Lower lobe of right lung (tissue), 2 donors: ENCODE measurements at regions not wholly inside any gene's neighbourhood (a gene's known extent, or its start where the extent isn't known, plus 50 kb on each side); places are given as distances from the start of the nearest gene placed in this dataset.

Experiments used
- ATAC-seq, 2 donors: fragments of 200-7000 bp; cut with Tn5 transposase; one replicate each; pipeline ENCODE4 v1.9.1; 2020 to 2022; ENCODE audit warnings: mild to moderate bottlenecking in 2 of 2, moderate library complexity in 2 of 2
- DNase-seq: peaks from one replicate; pipeline ENCODE4 v3.0.0-alpha.2; 2020
- H3K27ac ChIP-seq: fragments of 200-600 bp; one replicate; pipeline ENCODE4 v1.8.0; 2022
- H3K27me3 ChIP-seq: fragments of 200-600 bp; one replicate; pipeline ENCODE4 v1.8.0; 2022; ENCODE audit warnings: low read depth
- H3K36me3 ChIP-seq: fragments of 200-600 bp; one replicate; pipeline ENCODE4 v1.8.0; 2022; ENCODE audit warnings: mild to moderate bottlenecking
- H3K4me1 ChIP-seq: fragments of 200-600 bp; one replicate; pipeline ENCODE4 v1.8.0; 2022
- H3K4me3 ChIP-seq: fragments of 200-600 bp; one replicate; pipeline ENCODE4 v1.8.0; 2022; ENCODE audit warnings: mild to moderate bottlenecking
- H3K9me3 ChIP-seq: fragments of 200-600 bp; one replicate; pipeline ENCODE4 v1.8.0; 2022
- intact Hi-C: fragments of 100-400 bp; cut with DNase I; formaldehyde crosslinking; loops from one replicate; pipeline ENCODE4 v1.11.0; 2022
- TF ChIP-seq, protein P1 (sequence below): fragments of 200-600 bp; IDR thresholded peaks from one replicate; pipeline ENCODE4 v1.8.0; 2022; ENCODE audit warnings: antibody characterized with exemption, mild to moderate bottlenecking
- donor health status: DM: no; HTN: yes; CAD: no; lungs with severe emphysema.

DNA sequence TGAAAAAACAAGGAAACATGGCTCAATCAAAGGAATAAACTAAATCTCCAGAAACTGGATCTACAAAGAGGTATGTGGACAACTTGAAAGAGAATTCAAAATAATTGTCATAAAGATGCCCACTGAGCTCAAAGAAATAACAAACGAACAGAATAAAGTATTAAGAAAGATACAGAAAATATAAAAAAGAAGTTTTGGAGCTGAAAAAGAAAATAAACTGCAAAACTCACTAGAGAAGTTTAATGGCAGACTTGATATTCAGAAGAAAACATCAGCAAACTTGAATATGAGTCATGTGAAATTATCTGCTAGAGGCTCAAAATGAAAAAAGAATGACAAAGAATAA is 208.1 kb upstream of the SAMSN1 start:
- H3K4me1 ChIP-seq: no peaks in the 10 kb centered on the region
- ATAC-seq: no peak
- no peaks in the 10 kb centered on the region for H3K36me3 ChIP-seq
- H3K4me3 ChIP-seq: no peak overlapping the region
- TF ChIP-seq, protein P1, sequence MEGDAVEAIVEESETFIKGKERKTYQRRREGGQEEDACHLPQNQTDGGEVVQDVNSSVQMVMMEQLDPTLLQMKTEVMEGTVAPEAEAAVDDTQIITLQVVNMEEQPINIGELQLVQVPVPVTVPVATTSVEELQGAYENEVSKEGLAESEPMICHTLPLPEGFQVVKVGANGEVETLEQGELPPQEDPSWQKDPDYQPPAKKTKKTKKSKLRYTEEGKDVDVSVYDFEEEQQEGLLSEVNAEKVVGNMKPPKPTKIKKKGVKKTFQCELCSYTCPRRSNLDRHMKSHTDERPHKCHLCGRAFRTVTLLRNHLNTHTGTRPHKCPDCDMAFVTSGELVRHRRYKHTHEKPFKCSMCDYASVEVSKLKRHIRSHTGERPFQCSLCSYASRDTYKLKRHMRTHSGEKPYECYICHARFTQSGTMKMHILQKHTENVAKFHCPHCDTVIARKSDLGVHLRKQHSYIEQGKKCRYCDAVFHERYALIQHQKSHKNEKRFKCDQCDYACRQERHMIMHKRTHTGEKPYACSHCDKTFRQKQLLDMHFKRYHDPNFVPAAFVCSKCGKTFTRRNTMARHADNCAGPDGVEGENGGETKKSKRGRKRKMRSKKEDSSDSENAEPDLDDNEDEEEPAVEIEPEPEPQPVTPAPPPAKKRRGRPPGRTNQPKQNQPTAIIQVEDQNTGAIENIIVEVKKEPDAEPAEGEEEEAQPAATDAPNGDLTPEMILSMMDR: no peak
- H3K27ac ChIP-seq: no peak overlapping the region
- DNase-seq: no peak
- intact Hi-C loops: no loop called here
- no peaks in the 10 kb centered on the region for H3K9me3 ChIP-seq
- H3K27me3 ChIP-seq: no peaks in the 10 kb centered on the region

DNA sequence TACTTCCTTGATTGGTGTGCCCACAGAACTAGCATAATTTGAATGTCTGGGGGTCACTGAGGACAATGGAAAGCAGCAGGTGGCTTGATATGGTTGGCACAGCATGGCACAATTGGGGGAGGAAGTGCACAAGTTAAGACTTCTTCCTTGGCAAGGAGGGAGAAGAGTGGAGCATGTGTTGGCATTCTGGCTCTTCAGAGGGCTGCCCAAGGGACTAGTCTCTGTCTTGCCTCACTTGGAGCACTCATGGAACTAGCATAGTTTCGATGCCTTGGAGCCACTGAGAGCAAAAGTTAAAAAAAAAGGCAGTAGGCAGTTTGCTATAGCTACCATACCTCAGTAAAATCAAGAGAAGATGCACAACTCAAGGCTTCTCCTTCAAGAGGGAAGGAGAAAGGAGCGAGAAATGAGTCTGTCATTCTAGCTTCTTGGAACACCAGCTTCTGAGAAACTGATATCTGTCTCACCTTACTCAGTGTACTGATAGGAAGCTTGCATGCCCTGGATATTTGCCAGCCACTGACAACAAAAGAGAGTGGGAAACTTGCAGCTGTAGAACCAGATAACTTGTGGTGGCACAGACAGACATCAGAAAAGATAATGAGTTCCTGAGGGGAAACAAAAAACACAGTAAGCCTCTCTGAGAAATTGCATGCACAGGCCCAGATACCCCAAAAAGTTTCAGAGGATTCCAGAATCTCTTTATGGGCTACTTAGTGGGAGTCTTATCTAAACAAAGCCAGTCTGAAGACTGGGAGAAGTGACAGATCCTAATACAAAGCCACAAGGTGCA is 207.5 kb upstream of the SAMSN1 start:
- intact Hi-C loops: no loop called here
- Histone ChIP-seq H3K27me3 (no peaks in the 10 kb centered on the region), H3K4me3 (no peak overlapping the region), H3K27ac (no peak overlapping the region), H3K36me3 (no peaks in the 10 kb centered on the region), H3K4me1 (no peaks in the 10 kb centered on the region), H3K9me3 (no peaks in the 10 kb centered on the region)
- ATAC-seq (no peak), DNase-seq (no peak)
- TF ChIP-seq, protein P1: no peak

DNA sequence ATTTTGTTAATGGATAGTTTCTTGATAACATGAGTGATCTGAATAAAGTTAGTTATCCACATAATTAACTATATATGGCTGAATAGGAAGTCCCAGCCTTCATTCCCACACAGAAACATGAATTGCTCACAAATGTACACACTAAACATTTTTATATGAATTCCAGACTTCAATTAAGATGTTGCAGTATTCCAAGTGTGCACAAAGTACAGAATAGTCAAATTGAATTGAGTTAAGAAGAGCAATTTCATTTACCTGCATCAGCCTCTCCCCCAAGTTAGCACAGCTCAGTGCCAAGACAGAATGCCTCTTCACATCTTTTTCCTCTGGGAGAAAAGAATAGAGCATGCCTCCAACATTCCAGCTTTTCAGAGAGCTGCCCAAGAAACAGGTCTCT is 207.0 kb upstream of the SAMSN1 start:
- Histone ChIP-seq H3K4me1 (no peaks in the 10 kb centered on the region), H3K27me3 (no peaks in the 10 kb centered on the region), H3K4me3 (no peak overlapping the region), H3K36me3 (no peaks in the 10 kb centered on the region), H3K27ac (no peak overlapping the region), H3K9me3 (no peaks in the 10 kb centered on the region)
- DNase-seq (no peak), ATAC-seq (no peak)
- intact Hi-C loops: no loop called here
- TF ChIP-seq, protein P1: no peak

DNA sequence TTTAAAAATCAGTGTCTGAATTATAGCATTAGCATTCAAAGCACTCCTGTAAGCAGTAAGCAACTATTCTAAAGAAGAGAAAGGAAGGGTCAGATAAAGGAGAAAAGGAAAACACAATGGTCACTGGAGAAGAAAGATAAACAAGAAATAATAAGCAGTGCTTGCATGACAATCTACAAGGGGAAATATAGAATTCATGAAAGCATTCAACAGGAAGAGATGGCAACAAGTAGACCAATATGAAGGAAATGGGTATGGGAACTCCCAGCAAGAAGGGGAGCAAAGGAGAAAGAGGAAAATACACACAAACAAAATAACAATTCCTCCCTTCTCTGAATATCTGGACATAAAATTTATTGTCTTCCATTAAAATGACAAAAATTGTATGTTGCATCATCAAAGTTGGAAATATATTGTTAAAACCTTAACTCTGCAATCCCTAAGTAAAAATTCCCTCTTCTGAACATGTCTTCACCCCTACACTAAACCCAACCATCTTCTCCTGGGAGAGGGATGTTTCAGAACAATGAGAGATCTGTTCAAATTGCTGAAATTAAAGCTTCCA is 206.3 kb upstream of the SAMSN1 start:
- no peaks in the 10 kb centered on the region for H3K4me1 ChIP-seq
- no peaks in the 10 kb centered on the region for H3K36me3 ChIP-seq
- DNase-seq (no peak), ATAC-seq (no peak)
- intact Hi-C loops: no loop called here
- TF ChIP-seq, protein P1: no peak
- no peaks in the 10 kb centered on the region for H3K9me3 ChIP-seq
- H3K27ac ChIP-seq: no peak overlapping the region
- H3K4me3 ChIP-seq: no peak overlapping the region
- H3K27me3 ChIP-seq: no peaks in the 10 kb centered on the region

DNA sequence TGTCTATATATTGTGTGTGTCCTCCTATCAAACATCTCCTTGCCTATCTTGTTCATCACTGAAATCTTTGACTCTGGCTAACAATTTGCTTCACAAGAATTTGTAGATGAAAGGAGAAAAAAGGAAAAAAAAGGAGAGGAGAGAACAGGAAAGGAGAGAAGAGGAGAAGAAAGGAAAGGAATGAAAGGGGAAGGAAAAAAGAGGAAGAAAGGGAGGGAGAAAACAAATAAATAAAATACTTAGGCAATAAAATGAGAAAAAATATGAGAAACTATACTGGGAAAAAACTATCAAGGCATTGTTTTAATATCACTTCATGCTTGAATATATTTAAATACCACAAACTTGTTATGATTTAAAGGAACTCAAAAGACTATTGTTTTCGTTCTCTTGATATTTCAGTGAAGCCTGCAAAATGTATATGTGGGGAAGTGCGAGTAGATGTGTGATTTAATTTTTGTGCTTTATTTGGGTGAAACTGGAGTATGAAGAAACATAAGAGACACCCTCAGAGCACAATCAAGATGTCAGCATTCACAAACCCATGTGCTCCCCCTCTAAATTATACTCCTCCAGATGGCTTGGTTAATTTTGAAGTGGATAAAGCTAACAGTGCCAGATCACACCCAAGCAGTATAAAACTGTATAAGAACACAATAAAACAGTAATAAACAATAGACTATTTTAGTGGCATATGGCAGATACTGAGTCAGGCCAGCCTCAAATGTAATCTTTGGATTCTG is 205.7 kb upstream of the SAMSN1 start:
- TF ChIP-seq, protein P1: no peak
- no peaks in the 10 kb centered on the region for H3K36me3 ChIP-seq
- ATAC-seq (no peak), DNase-seq (no peak)
- no peaks in the 10 kb centered on the region for H3K4me1 ChIP-seq
- no peak overlapping the region for H3K27ac ChIP-seq
- no peak overlapping the region for H3K4me3 ChIP-seq
- no peaks in the 10 kb centered on the region for H3K27me3 ChIP-seq
- intact Hi-C loops: no loop called here
- no peaks in the 10 kb centered on the region for H3K9me3 ChIP-seq
